Kidney (tissue), 13 donors: ENCODE measurements at regions not wholly inside any gene's neighbourhood (a gene's known extent, or its start where the extent isn't known, plus 50 kb on each side); places are given as distances from the start of the nearest gene placed in this dataset.

Experiments used
- DNase-seq, 5 donors: peaks; one replicate each; pipeline ENCODE4 v3.0.0-alpha.2; 2013 to 2020
- FAIRE-seq: peaks from 2 replicates; lab custom pipeline; 2012; peaks lifted over from hg19 to GRCh38; lab: Jason Lieb, UNC
- H3K27ac ChIP-seq, 2 donors: one replicate each; pipeline ENCODE4 v1.7.0; 2013; ENCODE audit warnings: low read depth in 2 of 2, low read length in 2 of 2, inconsistent platforms in 1 of 2
- H3K27me3 ChIP-seq: one replicate; pipeline ENCODE4 v1.7.1; 2013; ENCODE audit warnings: low read length, inconsistent platforms; ENCODE audit not compliant: control insufficient read depth, insufficient read depth
- H3K36me3 ChIP-seq, 3 donors: one replicate each; pipeline versions ENCODE4 v1.7.0 to v1.7.1; 2013; ENCODE audit warnings: low read length in 3 of 3, control low read depth in 1 of 3, inconsistent platforms in 1 of 3; ENCODE audit not compliant: insufficient read depth in 3 of 3, control insufficient read depth in 2 of 3
- H3K4me1 ChIP-seq, 3 donors: one replicate each; pipeline versions ENCODE4 v1.7.0 to v1.7.1; 2013; ENCODE audit warnings: low read length in 3 of 3, inconsistent platforms in 1 of 3, low read depth in 1 of 3; ENCODE audit not compliant: control insufficient read depth in 2 of 3, insufficient read depth in 2 of 3
- H3K4me3 ChIP-seq, 3 donors: one replicate each; pipeline versions ENCODE4 v1.7.0 to v1.8.1; 2013; ENCODE audit warnings: low read length in 3 of 3, control low read depth in 1 of 3, inconsistent platforms in 1 of 3
- H3K9ac ChIP-seq, 3 donors: one replicate each; pipeline versions ENCODE4 v1.7.0 to v1.7.1; 2013; ENCODE audit warnings: low read length in 3 of 3, control low read depth in 1 of 3, inconsistent platforms in 1 of 3
- H3K9me3 ChIP-seq, 3 donors: one replicate each; pipeline versions ENCODE4 v1.7.0 to v1.7.1; 2013; ENCODE audit warnings: low read length in 3 of 3, control low read depth in 1 of 3, inconsistent platforms in 1 of 3; ENCODE audit not compliant: control insufficient read depth in 2 of 3, insufficient read depth in 1 of 3
- intact Hi-C: fragments of 100-400 bp; cut with DNase I; formaldehyde crosslinking; loops from one replicate; pipeline ENCODE4 v1.11.1; 2022
- TF ChIP-seq, protein P1 (sequence below): IDR thresholded peaks from 3 replicates; pipeline ENCODE4 v1.5.1; 2012; ENCODE audit warnings: mild to moderate bottlenecking, moderate library complexity, borderline replicate concordance; ENCODE audit not compliant: insufficient read depth; ENCODE audit errors: extremely low read depth
- donor health status: control.
- donor health status: control.
- donor health status: control.
- donor health status: control.
- donor health status: control.
- donor health status: DM: yes; HTN: yes; CAD: no.
- donor health status: Normal renal cell carcinoma (clear cell type).

DNA sequence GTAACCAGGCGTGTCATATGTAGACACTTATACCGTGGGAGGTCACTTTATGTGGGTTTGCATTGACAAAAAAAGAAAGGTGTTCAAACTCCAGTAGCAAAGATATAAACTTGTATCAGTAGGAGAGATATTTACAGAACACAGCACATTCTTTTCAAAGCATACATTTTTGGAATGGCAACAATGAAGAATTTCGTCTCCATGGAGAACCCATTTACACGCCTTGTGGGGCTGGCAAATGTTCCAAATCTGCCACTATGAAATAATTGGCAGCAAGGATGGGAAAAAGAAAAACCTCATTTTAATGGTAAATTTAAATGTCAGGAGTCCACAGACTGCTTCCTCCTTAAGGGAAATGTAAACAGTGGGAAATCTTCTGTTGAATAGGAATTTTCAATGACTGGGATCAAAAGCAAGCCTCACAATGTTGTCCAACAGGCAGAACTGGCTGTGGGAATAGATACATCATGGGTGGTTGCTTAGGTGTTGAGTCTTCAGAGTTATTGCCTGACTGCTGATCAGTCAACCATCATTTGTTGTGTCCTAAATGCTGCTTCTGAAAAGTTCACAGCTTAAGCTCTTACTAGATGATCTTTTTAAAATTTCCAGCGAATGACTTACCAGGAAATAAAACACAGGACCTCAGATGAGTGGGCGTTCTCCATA is 256.6 kb upstream of the SEMA3C start:
- DNase-seq (no peak), FAIRE-seq (no peak)
- Histone ChIP-seq H3K36me3 (no peaks in the 10 kb centered on the region), H3K4me3 (no peak overlapping the region), H3K4me1 (no peaks in the 10 kb centered on the region), H3K9me3 (no peaks in the 10 kb centered on the region), H3K9ac (no peak overlapping the region), H3K27ac (no peak overlapping the region), H3K27me3 (no peaks in the 10 kb centered on the region)
- intact Hi-C loops, result no loop called here
- TF ChIP-seq, protein P1, sequence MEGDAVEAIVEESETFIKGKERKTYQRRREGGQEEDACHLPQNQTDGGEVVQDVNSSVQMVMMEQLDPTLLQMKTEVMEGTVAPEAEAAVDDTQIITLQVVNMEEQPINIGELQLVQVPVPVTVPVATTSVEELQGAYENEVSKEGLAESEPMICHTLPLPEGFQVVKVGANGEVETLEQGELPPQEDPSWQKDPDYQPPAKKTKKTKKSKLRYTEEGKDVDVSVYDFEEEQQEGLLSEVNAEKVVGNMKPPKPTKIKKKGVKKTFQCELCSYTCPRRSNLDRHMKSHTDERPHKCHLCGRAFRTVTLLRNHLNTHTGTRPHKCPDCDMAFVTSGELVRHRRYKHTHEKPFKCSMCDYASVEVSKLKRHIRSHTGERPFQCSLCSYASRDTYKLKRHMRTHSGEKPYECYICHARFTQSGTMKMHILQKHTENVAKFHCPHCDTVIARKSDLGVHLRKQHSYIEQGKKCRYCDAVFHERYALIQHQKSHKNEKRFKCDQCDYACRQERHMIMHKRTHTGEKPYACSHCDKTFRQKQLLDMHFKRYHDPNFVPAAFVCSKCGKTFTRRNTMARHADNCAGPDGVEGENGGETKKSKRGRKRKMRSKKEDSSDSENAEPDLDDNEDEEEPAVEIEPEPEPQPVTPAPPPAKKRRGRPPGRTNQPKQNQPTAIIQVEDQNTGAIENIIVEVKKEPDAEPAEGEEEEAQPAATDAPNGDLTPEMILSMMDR, result no peak

DNA sequence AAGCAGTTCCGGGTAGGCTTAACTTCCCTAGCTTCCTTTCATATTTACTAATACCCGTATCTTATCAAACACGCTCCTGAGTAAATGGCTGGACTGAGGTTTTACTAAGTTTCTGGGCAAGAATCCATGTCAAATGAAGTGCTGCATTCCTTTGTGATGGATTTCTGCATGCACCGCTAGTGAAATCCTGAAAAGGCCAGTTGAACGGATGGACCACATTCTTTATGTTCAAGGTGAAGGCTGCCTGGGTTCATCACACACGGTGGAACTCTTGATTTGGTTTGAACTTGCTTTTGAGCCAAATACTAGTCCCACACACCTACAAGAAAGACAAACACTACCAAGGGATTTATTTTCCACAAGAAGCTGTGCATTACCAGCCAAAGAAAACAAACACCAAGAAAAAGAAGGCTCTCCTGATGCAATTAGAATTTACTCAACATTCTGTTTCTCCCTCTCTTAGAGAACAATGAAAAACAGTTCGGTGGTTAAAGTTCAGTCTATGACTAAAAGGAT is 255.0 kb upstream of the SEMA3C start:
- H3K9ac ChIP-seq, result no peak overlapping the region
- FAIRE-seq (no peak), DNase-seq (peak in 3 of 5 donors; percentile 18 to 66 (median 43))
- TF ChIP-seq, protein P1, result no peak
- no peaks in the 10 kb centered on the region for H3K4me1 ChIP-seq
- no peaks in the 10 kb centered on the region for H3K36me3 ChIP-seq
- H3K9me3 ChIP-seq, result no peaks in the 10 kb centered on the region
- no peak overlapping the region for H3K4me3 ChIP-seq
- H3K27me3 ChIP-seq, result no peaks in the 10 kb centered on the region
- intact Hi-C loops, result no loop called here
- H3K27ac ChIP-seq, result no peak overlapping the region

DNA sequence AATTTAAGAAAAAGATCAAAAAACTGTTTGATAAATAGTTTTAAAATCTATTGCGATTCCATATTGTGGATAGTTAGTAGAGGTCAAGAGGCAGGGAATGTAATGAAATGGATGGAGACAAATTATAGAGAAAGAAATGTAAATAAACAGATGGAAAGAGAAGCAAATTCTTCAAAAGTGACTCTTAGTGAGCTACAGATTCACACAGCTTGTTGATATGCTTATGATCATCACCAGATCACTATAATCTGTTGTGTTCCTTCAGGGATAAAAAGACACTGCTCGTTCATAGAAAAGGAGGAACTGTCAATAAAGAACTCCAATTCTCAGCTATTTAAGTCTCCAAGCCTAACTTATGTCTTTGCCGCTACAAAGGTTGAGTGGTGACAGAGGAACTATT is 251.4 kb upstream of the SEMA3C start:
- DNase-seq, result no peak
- no peak for FAIRE-seq
- Histone ChIP-seq H3K4me3 (no peak overlapping the region), H3K9ac (no peak overlapping the region), H3K4me1 (no peaks in the 10 kb centered on the region), H3K27me3 (no peaks in the 10 kb centered on the region), H3K27ac (no peak overlapping the region), H3K9me3 (no peaks in the 10 kb centered on the region), H3K36me3 (no peaks in the 10 kb centered on the region)
- intact Hi-C loops, result no loop called here
- TF ChIP-seq, protein P1, result no peak
